Loucy (cell line): ENCODE measurements at regions not wholly inside any gene's neighbourhood (a gene's known extent, or its start where the extent isn't known, plus 50 kb on each side); places are given as distances from the start of the nearest gene placed in this dataset.

Experiments
- EZH2phosphoT487 ChIP-seq: fragments of 200-600 bp; IDR thresholded peaks from 2 replicates; pipeline ENCODE4 v1.6.1; 2018; ENCODE audit warnings: antibody characterized with exemption, mild to moderate bottlenecking, moderate library complexity, borderline replicate concordance
- TF ChIP-seq, protein P1 (sequence below): fragments of 200-600 bp; sonication (generic); conservative IDR thresholded peaks from 2 replicates; pipeline ENCODE4 v1.5.1; 2014; ENCODE audit warnings: mild to moderate bottlenecking, antibody characterized with exemption, low read length

DNA sequence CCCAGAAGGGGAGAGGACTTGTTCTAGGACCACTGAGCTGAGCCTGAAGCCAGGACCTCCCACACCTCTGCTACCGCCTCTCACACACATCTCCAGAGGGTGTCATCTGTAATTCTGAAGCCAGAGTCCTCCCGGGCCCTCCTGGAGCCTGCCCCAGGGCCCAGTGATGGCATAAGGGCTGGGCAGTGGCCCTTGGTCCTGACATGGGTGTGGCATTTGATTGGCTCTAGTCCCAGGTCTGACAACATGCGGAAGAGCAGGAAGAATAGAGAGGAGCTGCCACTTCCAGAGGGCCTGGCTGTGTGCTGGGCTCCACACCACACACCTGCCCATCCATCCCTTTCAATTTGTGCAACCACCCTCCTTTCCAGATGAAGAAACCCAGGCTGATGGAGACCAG is 144.3 kb upstream of the GSC start:
- no peak for TF ChIP-seq EZH2phosphoT487
- TF ChIP-seq, protein P1, sequence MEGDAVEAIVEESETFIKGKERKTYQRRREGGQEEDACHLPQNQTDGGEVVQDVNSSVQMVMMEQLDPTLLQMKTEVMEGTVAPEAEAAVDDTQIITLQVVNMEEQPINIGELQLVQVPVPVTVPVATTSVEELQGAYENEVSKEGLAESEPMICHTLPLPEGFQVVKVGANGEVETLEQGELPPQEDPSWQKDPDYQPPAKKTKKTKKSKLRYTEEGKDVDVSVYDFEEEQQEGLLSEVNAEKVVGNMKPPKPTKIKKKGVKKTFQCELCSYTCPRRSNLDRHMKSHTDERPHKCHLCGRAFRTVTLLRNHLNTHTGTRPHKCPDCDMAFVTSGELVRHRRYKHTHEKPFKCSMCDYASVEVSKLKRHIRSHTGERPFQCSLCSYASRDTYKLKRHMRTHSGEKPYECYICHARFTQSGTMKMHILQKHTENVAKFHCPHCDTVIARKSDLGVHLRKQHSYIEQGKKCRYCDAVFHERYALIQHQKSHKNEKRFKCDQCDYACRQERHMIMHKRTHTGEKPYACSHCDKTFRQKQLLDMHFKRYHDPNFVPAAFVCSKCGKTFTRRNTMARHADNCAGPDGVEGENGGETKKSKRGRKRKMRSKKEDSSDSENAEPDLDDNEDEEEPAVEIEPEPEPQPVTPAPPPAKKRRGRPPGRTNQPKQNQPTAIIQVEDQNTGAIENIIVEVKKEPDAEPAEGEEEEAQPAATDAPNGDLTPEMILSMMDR: no peak
